Type B pancreatic cell (in vitro differentiated cells): ENCODE measurements at regions not wholly inside any gene's neighbourhood (a gene's known extent, or its start where the extent isn't known, plus 50 kb on each side); places are given as distances from the start of the nearest gene placed in this dataset.

Experiments used
- DNase-seq: peaks from one replicate; pipeline ENCODE4 v3.0.0; 2021; ENCODE audit warnings: mixed read lengths; ENCODE audit not compliant: unreplicated experiment; ENCODE audit errors: extremely low spot score
- H3K27ac Mint-ChIP-seq: 2 replicates; pipeline ENCODE4 v1.8.0; 2021; ENCODE audit warnings: mild to moderate bottlenecking, mixed read lengths
- H3K27me3 Mint-ChIP-seq: 2 replicates; pipeline ENCODE4 v1.8.0; 2021; ENCODE audit warnings: mixed read lengths
- H3K36me3 Mint-ChIP-seq: 2 replicates; pipeline ENCODE4 v1.8.0; 2021; ENCODE audit warnings: mixed read lengths
- H3K4me1 Mint-ChIP-seq: one replicate; pipeline ENCODE4 v1.8.0; 2021; ENCODE audit warnings: mixed read lengths; ENCODE audit not compliant: unreplicated experiment
- H3K4me3 Mint-ChIP-seq: 2 replicates; pipeline ENCODE4 v1.8.0; 2021; ENCODE audit warnings: mild to moderate bottlenecking, mixed read lengths
- H3K9me3 Mint-ChIP-seq: 2 replicates; pipeline ENCODE4 v1.8.0; 2021; ENCODE audit warnings: mixed read lengths
- TF ChIP-seq, protein P1 (sequence below): fragments of 200-600 bp; sonication (generic); conservative IDR thresholded peaks from 2 replicates; pipeline ENCODE4 v1.5.0; 2021; ENCODE audit warnings: antibody characterized with exemption, mild to moderate bottlenecking

- no peaks in the 10 kb centered on the region for H3K36me3 Mint-ChIP-seq
- no peak overlapping the region for H3K27ac Mint-ChIP-seq
- no peaks in the 10 kb centered on the region for H3K9me3 Mint-ChIP-seq
- no peak overlapping the region for H3K4me3 Mint-ChIP-seq
- H3K4me1 Mint-ChIP-seq = no peaks in the 10 kb centered on the region
- no peaks in the 10 kb centered on the region for H3K27me3 Mint-ChIP-seq
- TF ChIP-seq, protein P1, sequence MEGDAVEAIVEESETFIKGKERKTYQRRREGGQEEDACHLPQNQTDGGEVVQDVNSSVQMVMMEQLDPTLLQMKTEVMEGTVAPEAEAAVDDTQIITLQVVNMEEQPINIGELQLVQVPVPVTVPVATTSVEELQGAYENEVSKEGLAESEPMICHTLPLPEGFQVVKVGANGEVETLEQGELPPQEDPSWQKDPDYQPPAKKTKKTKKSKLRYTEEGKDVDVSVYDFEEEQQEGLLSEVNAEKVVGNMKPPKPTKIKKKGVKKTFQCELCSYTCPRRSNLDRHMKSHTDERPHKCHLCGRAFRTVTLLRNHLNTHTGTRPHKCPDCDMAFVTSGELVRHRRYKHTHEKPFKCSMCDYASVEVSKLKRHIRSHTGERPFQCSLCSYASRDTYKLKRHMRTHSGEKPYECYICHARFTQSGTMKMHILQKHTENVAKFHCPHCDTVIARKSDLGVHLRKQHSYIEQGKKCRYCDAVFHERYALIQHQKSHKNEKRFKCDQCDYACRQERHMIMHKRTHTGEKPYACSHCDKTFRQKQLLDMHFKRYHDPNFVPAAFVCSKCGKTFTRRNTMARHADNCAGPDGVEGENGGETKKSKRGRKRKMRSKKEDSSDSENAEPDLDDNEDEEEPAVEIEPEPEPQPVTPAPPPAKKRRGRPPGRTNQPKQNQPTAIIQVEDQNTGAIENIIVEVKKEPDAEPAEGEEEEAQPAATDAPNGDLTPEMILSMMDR = no peak
- DNase-seq = no peak
Observed at GRCh38 chr3:153350420-153350819, 188.4 kb downstream of the RAP2B start.

DNA sequence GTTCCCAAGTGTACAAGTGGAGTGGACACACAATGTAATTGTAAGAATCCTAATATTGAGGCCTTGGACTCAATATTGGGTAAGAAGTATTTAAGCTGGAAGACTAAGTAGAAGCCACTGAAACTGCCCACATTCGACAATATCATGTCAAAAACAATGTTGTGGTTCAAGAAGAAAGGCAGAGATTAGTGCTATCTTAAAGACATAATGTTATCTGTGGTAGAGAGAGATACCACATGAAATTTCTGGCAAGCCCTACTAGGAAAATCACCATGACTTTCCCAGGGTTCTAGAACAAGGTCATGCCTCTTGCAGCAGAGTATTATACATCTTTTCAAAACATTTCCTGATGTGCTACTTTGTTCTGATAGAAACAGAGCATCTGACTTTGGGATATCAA, 192.6 kb downstream of the RAP2B start:
- Mint-ChIP-seq H3K27ac (no peak overlapping the region), H3K9me3 (no peaks in the 10 kb centered on the region), H3K4me3 (no peak overlapping the region), H3K36me3 (no peaks in the 10 kb centered on the region), H3K4me1 (no peaks in the 10 kb centered on the region), H3K27me3 (no peaks in the 10 kb centered on the region)
- TF ChIP-seq, protein P1 = no peak
- no peak for DNase-seq

DNA sequence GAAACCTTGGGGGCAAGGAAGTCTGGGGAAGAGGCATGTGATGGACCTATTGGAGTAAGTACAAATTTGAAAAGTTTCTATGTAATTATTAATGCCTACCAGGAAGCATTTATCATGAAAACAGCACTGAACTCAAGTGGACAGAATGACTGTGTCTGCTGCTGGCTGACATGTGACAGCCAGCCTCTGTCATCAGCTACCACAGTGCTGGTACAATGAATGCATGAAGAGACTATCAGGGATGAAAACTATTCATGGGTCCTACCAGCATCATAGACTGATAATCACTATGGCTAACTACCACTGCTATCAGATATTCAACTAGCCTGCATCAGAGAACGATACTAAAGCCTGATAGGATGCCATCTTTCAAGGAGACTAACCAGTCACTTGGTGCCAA, 193.5 kb downstream of the RAP2B start:
- no peaks in the 10 kb centered on the region for H3K36me3 Mint-ChIP-seq
- TF ChIP-seq, protein P1 = no peak
- no peak overlapping the region for H3K4me3 Mint-ChIP-seq
- no peaks in the 10 kb centered on the region for H3K4me1 Mint-ChIP-seq
- no peak for DNase-seq
- H3K27ac Mint-ChIP-seq = no peak overlapping the region
- no peaks in the 10 kb centered on the region for H3K9me3 Mint-ChIP-seq
- no peaks in the 10 kb centered on the region for H3K27me3 Mint-ChIP-seq

DNA sequence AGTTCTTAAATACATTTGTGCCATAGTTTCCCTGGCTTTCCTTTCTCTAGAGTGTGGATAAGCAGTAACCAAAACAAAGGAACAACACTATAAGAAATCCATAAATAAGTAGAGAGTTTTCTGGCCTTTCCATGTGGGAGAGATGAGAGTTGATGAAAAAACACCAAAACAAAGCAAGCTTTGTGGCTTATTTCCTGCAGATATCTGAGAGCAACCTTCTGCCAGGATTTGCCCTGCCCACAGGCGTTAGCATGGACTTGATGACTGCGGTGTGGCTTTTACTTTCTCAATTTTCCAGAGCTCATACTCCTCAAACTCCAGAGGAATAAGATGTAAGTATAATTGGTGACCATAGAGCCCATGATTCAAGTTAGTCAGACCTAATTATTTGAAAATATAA, 194.9 kb downstream of the RAP2B start:
- Mint-ChIP-seq H3K4me1 (no peaks in the 10 kb centered on the region), H3K27me3 (no peaks in the 10 kb centered on the region), H3K27ac (no peak overlapping the region), H3K9me3 (no peaks in the 10 kb centered on the region), H3K4me3 (no peak overlapping the region), H3K36me3 (no peaks in the 10 kb centered on the region)
- DNase-seq = no peak
- TF ChIP-seq, protein P1 = no peak

DNA sequence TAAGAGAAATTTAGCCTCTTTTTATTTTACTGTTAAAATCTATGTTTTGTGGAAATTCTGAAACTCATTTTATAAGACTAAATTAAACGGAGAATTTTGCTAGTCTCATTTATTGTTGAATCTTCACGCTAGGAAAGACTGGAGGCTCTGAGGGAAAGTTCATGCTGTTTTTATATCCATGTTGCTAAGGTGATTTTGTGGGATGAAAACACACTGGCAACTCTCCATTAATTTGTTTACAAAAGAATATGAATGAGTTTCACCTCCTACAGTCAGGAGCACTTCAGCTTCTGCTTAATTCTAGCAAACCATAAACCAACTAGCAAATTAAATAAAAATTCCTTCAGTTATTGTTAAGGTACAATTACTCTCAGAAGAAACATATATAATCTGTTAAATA, 195.4 kb downstream of the RAP2B start:
- H3K36me3 Mint-ChIP-seq = no peaks in the 10 kb centered on the region
- no peak for DNase-seq
- no peaks in the 10 kb centered on the region for H3K27me3 Mint-ChIP-seq
- H3K27ac Mint-ChIP-seq = no peak overlapping the region
- no peak overlapping the region for H3K4me3 Mint-ChIP-seq
- H3K4me1 Mint-ChIP-seq = no peaks in the 10 kb centered on the region
- H3K9me3 Mint-ChIP-seq = no peaks in the 10 kb centered on the region
- TF ChIP-seq, protein P1 = no peak
